DND-41 (cell line): ENCODE measurements at regions not wholly inside any gene's neighbourhood (a gene's known extent, or its start where the extent isn't known, plus 50 kb on each side); places are given as distances from the start of the nearest gene placed in this dataset.

Experiments
- ATAC-seq: fragments of 200-7000 bp; cut with Tn5 transposase; 3 replicates; pipeline ENCODE4 v1.9.1; 2021; ENCODE audit warnings: low read depth; ENCODE audit not compliant: insufficient read depth
- DNase-seq: peaks from one replicate; pipeline ENCODE4 v3.0.0-alpha.2; 2020
- H2AFZ ChIP-seq: 2 replicates; pipeline ENCODE4 v1.6.0; 2012; ENCODE audit warnings: low read depth, low read length
- H3K27ac ChIP-seq: 2 replicates; pipeline ENCODE4 v1.5.1; 2012; ENCODE audit warnings: low read length, inconsistent platforms
- H3K27me3 ChIP-seq: fragments of 200-600 bp; sonication (generic); 2 replicates; pipeline ENCODE4 v1.6.0; 2012; ENCODE audit warnings: low read length, mild to moderate bottlenecking, inconsistent platforms; ENCODE audit not compliant: insufficient read depth, poor library complexity
- H3K36me3 ChIP-seq: 2 replicates; pipeline ENCODE4 v1.5.1; 2012; ENCODE audit warnings: low read length, inconsistent platforms; ENCODE audit not compliant: insufficient read depth
- H3K4me1 ChIP-seq: 2 replicates; pipeline ENCODE4 v1.5.1; 2012; ENCODE audit warnings: mild to moderate bottlenecking, low read length; ENCODE audit not compliant: insufficient read depth
- H3K4me2 ChIP-seq: 2 replicates; pipeline ENCODE4 v1.6.0; 2012; ENCODE audit warnings: mild to moderate bottlenecking, moderate library complexity, low read length, inconsistent platforms; ENCODE audit not compliant: insufficient read depth
- H3K4me3 ChIP-seq, 2 experiments: fragments of 200-600 bp in 1 of 2; shearing (Covaris generic) in 1 of 2; 2 replicates each; pipeline ENCODE4 v1.5.1; 2012 to 2016; ENCODE audit warnings: inconsistent platforms in 2 of 2, low read length in 2 of 2, mild to moderate bottlenecking in 2 of 2, low read depth in 1 of 2, moderate library complexity in 1 of 2
- H3K79me2 ChIP-seq: 2 replicates; pipeline ENCODE4 v1.6.0; 2012; ENCODE audit warnings: low read length, inconsistent platforms; ENCODE audit not compliant: insufficient read depth
- H3K9ac ChIP-seq: 2 replicates; pipeline ENCODE4 v1.6.0; 2012; ENCODE audit warnings: low read depth, mild to moderate bottlenecking, inconsistent platforms, low read length, moderate library complexity
- H3K9me3 ChIP-seq: 2 replicates; pipeline ENCODE4 v1.5.1; 2012; ENCODE audit warnings: low read length, moderate library complexity, mild to moderate bottlenecking, inconsistent platforms; ENCODE audit not compliant: insufficient read depth, severe bottlenecking
- H4K20me1 ChIP-seq: 2 replicates; pipeline ENCODE4 v1.6.0; 2012; ENCODE audit warnings: low read length; ENCODE audit not compliant: insufficient read depth
- CTCF ChIP-seq: IDR thresholded peaks from 2 replicates; pipeline ENCODE4 v1.5.1; 2012; ENCODE audit warnings: borderline replicate concordance, low read length, moderate library complexity, mild to moderate bottlenecking; ENCODE audit not compliant: poor library complexity, severe bottlenecking; ENCODE audit errors: extremely low read depth
- EZH2 ChIP-seq: IDR thresholded peaks from 3 replicates; pipeline ENCODE4 v1.6.1; 2012; ENCODE audit warnings: borderline replicate concordance, low read depth, mild to moderate bottlenecking, moderate library complexity, low read length, inconsistent platforms; ENCODE audit not compliant: severe bottlenecking

GRCh38 chr2:221831051-221831450, 258.9 kb upstream of the EPHA4 start:
- H3K27me3 ChIP-seq, result no peaks in the 10 kb centered on the region
- ATAC-seq, result no peak

GRCh38 chr2:221822416-221822815, 250.3 kb upstream of the EPHA4 start:
- Histone ChIP-seq H3K27me3 (no peaks in the 10 kb centered on the region), H3K79me2 (no peaks in the 10 kb centered on the region), H2AFZ (no peak overlapping the region), H3K4me1 (no peaks in the 10 kb centered on the region), H3K9ac (no peak overlapping the region), H4K20me1 (no peaks in the 10 kb centered on the region), H3K4me3 (no peak overlapping the region), H3K4me2 (no peak overlapping the region), H3K36me3 (no peaks in the 10 kb centered on the region), H3K27ac (no peak overlapping the region), H3K9me3 (no peaks in the 10 kb centered on the region)
- DNase-seq (no peak), ATAC-seq (no peak)
- TF ChIP-seq EZH2 (no peak), CTCF (no peak)

More at GRCh38 chr2:221831051-221831450, 258.9 kb upstream of the EPHA4 start:
- H3K4me2 ChIP-seq, result no peak overlapping the region
- DNase-seq, result no peak
- no peaks in the 10 kb centered on the region for H3K4me1 ChIP-seq
- no peaks in the 10 kb centered on the region for H3K79me2 ChIP-seq
- no peaks in the 10 kb centered on the region for H4K20me1 ChIP-seq
- H3K9me3 ChIP-seq, result no peaks in the 10 kb centered on the region
- no peak overlapping the region for H3K9ac ChIP-seq
- H2AFZ ChIP-seq, result no peak overlapping the region
- no peak overlapping the region for H3K4me3 ChIP-seq
- no peaks in the 10 kb centered on the region for H3K36me3 ChIP-seq
- no peak overlapping the region for H3K27ac ChIP-seq
- TF ChIP-seq CTCF, result no peak
- no peak for TF ChIP-seq EZH2

- no peaks in the 10 kb centered on the region for H4K20me1 ChIP-seq
- ATAC-seq, result no peak
- TF ChIP-seq EZH2 (no peak), CTCF (no peak)
- H3K4me2 ChIP-seq, result no peak overlapping the region
- no peaks in the 10 kb centered on the region for H3K36me3 ChIP-seq
- H3K79me2 ChIP-seq, result no peaks in the 10 kb centered on the region
- no peaks in the 10 kb centered on the region for H3K27me3 ChIP-seq
- no peaks in the 10 kb centered on the region for H3K9me3 ChIP-seq
- no peaks in the 10 kb centered on the region for H3K4me1 ChIP-seq
- no peak overlapping the region for H3K27ac ChIP-seq
- no peak overlapping the region for H2AFZ ChIP-seq
- no peak overlapping the region for H3K9ac ChIP-seq
- H3K4me3 ChIP-seq, result no peak overlapping the region
- no peak for DNase-seq
Measured at GRCh38 chr2:221818616-221819320, 246.7 kb upstream of the EPHA4 start.
